Neural cell (in vitro differentiated cells): ENCODE measurements at regions not wholly inside any gene's neighbourhood (a gene's known extent, or its start where the extent isn't known, plus 50 kb on each side); places are given as distances from the start of the nearest gene placed in this dataset.

ENCODE experiments used
- H2AFZ ChIP-seq: fragments of 200-600, 300-800 bp; sonication (generic), shearing (Covaris generic); 2 replicates; pipeline ENCODE4 v1.6.0; 2014; ENCODE audit warnings: low read depth, mild to moderate bottlenecking, antibody characterized with exemption, low read length, moderate library complexity
- H3F3A ChIP-seq: fragments of 200-600 bp; shearing (Covaris generic); 2 replicates; pipeline ENCODE4 v1.6.1; 2016; ENCODE audit warnings: mild to moderate bottlenecking, moderate library complexity, mixed read lengths, antibody characterized with exemption, low read length; ENCODE audit not compliant: insufficient read depth, poor library complexity, severe bottlenecking
- H3K27ac ChIP-seq: fragments of 200-600, 300-800 bp; sonication (generic), shearing (Covaris generic); 2 replicates; pipeline ENCODE4 v1.5.1; 2014; ENCODE audit warnings: mild to moderate bottlenecking, low read length, moderate library complexity
- H3K27me3 ChIP-seq: fragments of 300-800, 200-600 bp; sonication (generic), shearing (Covaris generic); 2 replicates; pipeline ENCODE4 v1.6.0; 2014; ENCODE audit warnings: mild to moderate bottlenecking, low read depth, low read length, moderate library complexity; ENCODE audit not compliant: insufficient read depth
- H3K36me3 ChIP-seq: fragments of 300-800, 200-600 bp; sonication (generic), shearing (Covaris generic); 2 replicates; pipeline ENCODE4 v1.5.1; 2014; ENCODE audit warnings: mild to moderate bottlenecking, antibody characterized with exemption, low read length, moderate library complexity; ENCODE audit not compliant: insufficient read depth
- H3K4me2 ChIP-seq: fragments of 300-800, 200-600 bp; sonication (generic), shearing (Covaris generic); 2 replicates; pipeline ENCODE4 v1.6.0; 2014; ENCODE audit warnings: mild to moderate bottlenecking, low read length
- H3K4me3 ChIP-seq: fragments of 300-800, 200-600 bp; sonication (generic), shearing (Covaris generic); 2 replicates; pipeline ENCODE4 v1.5.1; 2014; ENCODE audit warnings: mild to moderate bottlenecking, low read length, moderate library complexity
- H3K79me2 ChIP-seq: fragments of 200-600 bp; shearing (Covaris generic); replicated peaks from 2 replicates; pipeline ENCODE4 v1.6.0; 2014; ENCODE audit warnings: mild to moderate bottlenecking, low read length, moderate library complexity; ENCODE audit not compliant: insufficient read depth
- H3K9ac ChIP-seq: fragments of 300-800, 200-600 bp; sonication (generic), shearing (Covaris generic); 2 replicates; pipeline ENCODE4 v1.6.1; 2016; ENCODE audit warnings: mild to moderate bottlenecking, low read length, mixed read lengths
- H3K9me2 ChIP-seq: fragments of 200-600 bp; shearing (Covaris generic); 2 replicates; pipeline ENCODE4 v1.6.1; 2016; ENCODE audit warnings: mild to moderate bottlenecking, low read length, mixed read lengths; ENCODE audit not compliant: insufficient read depth
- H3K9me3 ChIP-seq: fragments of 200-600, 300-800 bp; sonication (generic), shearing (Covaris generic); 2 replicates; pipeline ENCODE4 v1.6.1; 2016; ENCODE audit warnings: mild to moderate bottlenecking, mixed run types, low read length, moderate library complexity, mixed read lengths
- H4K20me1 ChIP-seq: fragments of 200-600 bp; shearing (Covaris generic); 2 replicates; pipeline ENCODE4 v1.6.1; 2016; ENCODE audit warnings: mild to moderate bottlenecking, mixed run types; ENCODE audit not compliant: insufficient read depth
- EP300 ChIP-seq: fragments of 450-650 bp; conservative IDR thresholded peaks from 2 replicates; pipeline ENCODE4 v1.6.1; 2014; ENCODE audit warnings: antibody characterized with exemption, mild to moderate bottlenecking, moderate library complexity; ENCODE audit not compliant: poor library complexity, severe bottlenecking
- EZH2 ChIP-seq: fragments of 200-600, 300-800 bp; shearing (Covaris generic), sonication (generic); IDR thresholded peaks from 2 replicates; pipeline ENCODE4 v1.6.1; 2014; ENCODE audit warnings: antibody characterized with exemption, low read length, borderline replicate concordance, mild to moderate bottlenecking; ENCODE audit not compliant: insufficient read depth, poor library complexity, severe bottlenecking
- POLR2AphosphoS5 ChIP-seq: IDR thresholded peaks from 2 replicates; pipeline ENCODE4 v1.6.1; 2012
- RAD21 ChIP-seq: fragments of 450-650 bp; conservative IDR thresholded peaks from 2 replicates; pipeline ENCODE4 v1.6.1; 2014; ENCODE audit warnings: antibody characterized with exemption, mild to moderate bottlenecking, moderate library complexity
- SMC3 ChIP-seq: fragments of 450-650 bp; conservative IDR thresholded peaks from 2 replicates; pipeline ENCODE4 v1.6.1; 2014; ENCODE audit warnings: antibody characterized with exemption, mild to moderate bottlenecking, moderate library complexity; ENCODE audit not compliant: poor library complexity
- TF ChIP-seq, protein P1 (sequence below): fragments of 450-650 bp; IDR thresholded peaks from 2 replicates; pipeline ENCODE4 v1.5.1; 2014; ENCODE audit warnings: antibody characterized with exemption, mild to moderate bottlenecking, moderate library complexity; ENCODE audit not compliant: poor library complexity, severe bottlenecking
- TF ChIP-seq, protein P2 (sequence below): IDR thresholded peaks from 2 replicates; pipeline ENCODE4 v1.6.1; 2012; ENCODE audit warnings: borderline replicate concordance

DNA sequence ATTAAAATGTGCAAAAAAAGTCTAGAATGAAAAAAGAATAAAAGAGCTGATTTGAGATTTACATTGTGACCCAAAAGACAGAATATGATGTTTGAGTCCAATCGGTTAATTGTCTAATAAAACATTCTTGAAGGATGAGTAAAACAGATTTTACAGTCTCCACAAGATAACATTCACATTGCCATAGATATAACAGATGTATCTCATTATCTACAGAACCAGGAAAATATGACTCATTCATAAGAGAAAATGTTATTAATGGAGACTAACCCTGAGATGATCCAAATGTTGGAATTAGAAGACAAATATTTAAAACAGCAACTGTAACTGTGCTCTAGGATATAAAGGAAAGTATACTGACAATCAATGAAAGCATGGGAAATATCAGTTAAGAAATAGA, 141.7 kb downstream of the RFX6 start:
- Histone ChIP-seq H3K4me2 (no peak overlapping the region), H3K27ac (no peak overlapping the region), H3K79me2 (no peaks in the 10 kb centered on the region), H3K9ac (no peak overlapping the region), H3K36me3 (no peaks in the 10 kb centered on the region), H3K9me3 (no peaks in the 10 kb centered on the region), H2AFZ (no peak overlapping the region), H3K27me3 (no peaks in the 10 kb centered on the region), H4K20me1 (no peaks in the 10 kb centered on the region), H3F3A (no peaks in the 10 kb centered on the region), H3K4me3 (no peak overlapping the region), H3K9me2 (no peaks in the 10 kb centered on the region)
- TF ChIP-seq EZH2, result no peak
- TF ChIP-seq, protein P1, sequence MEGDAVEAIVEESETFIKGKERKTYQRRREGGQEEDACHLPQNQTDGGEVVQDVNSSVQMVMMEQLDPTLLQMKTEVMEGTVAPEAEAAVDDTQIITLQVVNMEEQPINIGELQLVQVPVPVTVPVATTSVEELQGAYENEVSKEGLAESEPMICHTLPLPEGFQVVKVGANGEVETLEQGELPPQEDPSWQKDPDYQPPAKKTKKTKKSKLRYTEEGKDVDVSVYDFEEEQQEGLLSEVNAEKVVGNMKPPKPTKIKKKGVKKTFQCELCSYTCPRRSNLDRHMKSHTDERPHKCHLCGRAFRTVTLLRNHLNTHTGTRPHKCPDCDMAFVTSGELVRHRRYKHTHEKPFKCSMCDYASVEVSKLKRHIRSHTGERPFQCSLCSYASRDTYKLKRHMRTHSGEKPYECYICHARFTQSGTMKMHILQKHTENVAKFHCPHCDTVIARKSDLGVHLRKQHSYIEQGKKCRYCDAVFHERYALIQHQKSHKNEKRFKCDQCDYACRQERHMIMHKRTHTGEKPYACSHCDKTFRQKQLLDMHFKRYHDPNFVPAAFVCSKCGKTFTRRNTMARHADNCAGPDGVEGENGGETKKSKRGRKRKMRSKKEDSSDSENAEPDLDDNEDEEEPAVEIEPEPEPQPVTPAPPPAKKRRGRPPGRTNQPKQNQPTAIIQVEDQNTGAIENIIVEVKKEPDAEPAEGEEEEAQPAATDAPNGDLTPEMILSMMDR, result no peak
- TF ChIP-seq, protein P2, sequence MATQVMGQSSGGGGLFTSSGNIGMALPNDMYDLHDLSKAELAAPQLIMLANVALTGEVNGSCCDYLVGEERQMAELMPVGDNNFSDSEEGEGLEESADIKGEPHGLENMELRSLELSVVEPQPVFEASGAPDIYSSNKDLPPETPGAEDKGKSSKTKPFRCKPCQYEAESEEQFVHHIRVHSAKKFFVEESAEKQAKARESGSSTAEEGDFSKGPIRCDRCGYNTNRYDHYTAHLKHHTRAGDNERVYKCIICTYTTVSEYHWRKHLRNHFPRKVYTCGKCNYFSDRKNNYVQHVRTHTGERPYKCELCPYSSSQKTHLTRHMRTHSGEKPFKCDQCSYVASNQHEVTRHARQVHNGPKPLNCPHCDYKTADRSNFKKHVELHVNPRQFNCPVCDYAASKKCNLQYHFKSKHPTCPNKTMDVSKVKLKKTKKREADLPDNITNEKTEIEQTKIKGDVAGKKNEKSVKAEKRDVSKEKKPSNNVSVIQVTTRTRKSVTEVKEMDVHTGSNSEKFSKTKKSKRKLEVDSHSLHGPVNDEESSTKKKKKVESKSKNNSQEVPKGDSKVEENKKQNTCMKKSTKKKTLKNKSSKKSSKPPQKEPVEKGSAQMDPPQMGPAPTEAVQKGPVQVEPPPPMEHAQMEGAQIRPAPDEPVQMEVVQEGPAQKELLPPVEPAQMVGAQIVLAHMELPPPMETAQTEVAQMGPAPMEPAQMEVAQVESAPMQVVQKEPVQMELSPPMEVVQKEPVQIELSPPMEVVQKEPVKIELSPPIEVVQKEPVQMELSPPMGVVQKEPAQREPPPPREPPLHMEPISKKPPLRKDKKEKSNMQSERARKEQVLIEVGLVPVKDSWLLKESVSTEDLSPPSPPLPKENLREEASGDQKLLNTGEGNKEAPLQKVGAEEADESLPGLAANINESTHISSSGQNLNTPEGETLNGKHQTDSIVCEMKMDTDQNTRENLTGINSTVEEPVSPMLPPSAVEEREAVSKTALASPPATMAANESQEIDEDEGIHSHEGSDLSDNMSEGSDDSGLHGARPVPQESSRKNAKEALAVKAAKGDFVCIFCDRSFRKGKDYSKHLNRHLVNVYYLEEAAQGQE, result no peak
- TF ChIP-seq EP300, result no peak
- no peak for TF ChIP-seq RAD21

DNA sequence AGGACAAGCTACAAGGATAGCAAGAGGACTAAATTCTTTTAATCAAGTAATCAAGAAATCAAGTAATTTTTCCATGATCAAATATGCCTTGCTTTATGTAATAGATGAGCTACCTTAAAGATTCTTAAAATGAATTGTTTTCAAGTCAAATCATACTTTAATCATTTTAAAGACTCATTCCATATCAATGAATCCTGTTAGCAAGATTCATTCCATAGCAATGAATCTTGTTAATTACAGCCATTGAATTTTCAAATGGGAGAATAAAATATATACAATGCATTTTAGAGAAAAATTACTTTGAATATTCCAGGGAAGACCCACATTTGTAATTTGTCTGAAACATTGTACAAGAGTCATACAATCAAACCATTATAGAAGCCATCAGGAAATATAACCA, 145.7 kb downstream of the RFX6 start:
- Histone ChIP-seq H3K4me3 (no peak overlapping the region), H3K36me3 (no peaks in the 10 kb centered on the region), H3K9me3 (no peaks in the 10 kb centered on the region), H2AFZ (no peak overlapping the region), H4K20me1 (no peaks in the 10 kb centered on the region), H3K79me2 (no peaks in the 10 kb centered on the region), H3K4me2 (no peak overlapping the region), H3K9ac (no peak overlapping the region), H3K27ac (no peak overlapping the region), H3K9me2 (no peaks in the 10 kb centered on the region), H3F3A (no peaks in the 10 kb centered on the region), H3K27me3 (no peaks in the 10 kb centered on the region)
- TF ChIP-seq, protein P2, result no peak
- no peak for TF ChIP-seq RAD21
- TF ChIP-seq EP300, result no peak
- no peak for TF ChIP-seq SMC3
- no peak for TF ChIP-seq EZH2
- no peak for TF ChIP-seq POLR2AphosphoS5
